Gastroesophageal sphincter (tissue), 4 donors: ENCODE measurements at regions not wholly inside any gene's neighbourhood (a gene's known extent, or its start where the extent isn't known, plus 50 kb on each side); places are given as distances from the start of the nearest gene placed in this dataset.

ENCODE experiments used
- ATAC-seq: fragments of 150-250 bp; one replicate; pipeline ENCODE4 v1.9.1; 2016; ENCODE audit warnings: mild to moderate bottlenecking, moderate library complexity
- H3K27ac ChIP-seq, 4 donors: fragments of 200-600 bp; sonication (generic) in 3 of 4; 1 replicate in 3 of 4; 2 replicates in 1 of 4; pipeline ENCODE4 v1.5.1; 2016 to 2019
- H3K27me3 ChIP-seq: fragments of 200-600 bp; sonication (generic); one replicate; pipeline ENCODE4 v1.5.1; 2019
- H3K36me3 ChIP-seq, 2 donors: fragments of 200-600 bp; sonication (generic); one replicate each; pipeline ENCODE4 v1.5.1; 2019; ENCODE audit warnings: control low read depth in 1 of 2
- H3K4me1 ChIP-seq, 3 donors: fragments of 200-600 bp; sonication (generic); 1 replicate in 2 of 3; 2 replicates in 1 of 3; pipeline ENCODE4 v1.5.1; 2016 to 2019; ENCODE audit warnings: control low read depth in 2 of 3
- H3K4me3 ChIP-seq, 2 donors: fragments of 200-600 bp; sonication (generic); one replicate each; pipeline ENCODE4 v1.5.1; 2019; ENCODE audit warnings: mild to moderate bottlenecking in 1 of 2, moderate library complexity in 1 of 2
- H3K9me3 ChIP-seq, 3 donors: fragments of 200-600 bp; sonication (generic); one replicate each; pipeline ENCODE4 v1.5.1; 2017 to 2019; ENCODE audit warnings: control low read depth in 2 of 3
- EP300 ChIP-seq: sonication (generic); formaldehyde crosslinking; IDR thresholded peaks from one replicate; pipeline ENCODE4 v1.6.1; 2017; ENCODE audit warnings: antibody characterized with exemption, mild to moderate bottlenecking
- POLR2A ChIP-seq, 2 donors: fragments of 450-650 bp; IDR thresholded peaks; one replicate each; pipeline ENCODE4 v1.6.1; 2017; ENCODE audit warnings: antibody characterized with exemption in 2 of 2, mild to moderate bottlenecking in 2 of 2, moderate library complexity in 1 of 2
- POLR2AphosphoS5 ChIP-seq: sonication (generic); formaldehyde crosslinking; IDR thresholded peaks from one replicate; pipeline ENCODE4 v1.6.1; 2017; ENCODE audit warnings: antibody characterized with exemption
- WGBS, 2 donors: methylation state at CpG; one replicate each; pipeline ENCODE4 v1.1.5; 2018; ENCODE audit warnings: low coverage in 1 of 2; 5-methylcytosine and 5-hydroxymethylcytosine counted together
- TF ChIP-seq, protein P1 (sequence below), 4 experiments: fragments of 200-600 bp in 2 of 4; fragments of 450-650 bp in 2 of 4; sonication (generic) in 1 of 4; IDR thresholded peaks; one replicate each; pipeline ENCODE4 v1.5.1; 2017 to 2019; ENCODE audit warnings: antibody characterized with exemption in 4 of 4, mild to moderate bottlenecking in 2 of 4, moderate library complexity in 2 of 4

- ATAC-seq: no peak
- no peak overlapping the region for H3K4me3 ChIP-seq
Observed at GRCh38 chr7:73976761-73977618, 51.0 kb upstream of the ELN start.

DNA sequence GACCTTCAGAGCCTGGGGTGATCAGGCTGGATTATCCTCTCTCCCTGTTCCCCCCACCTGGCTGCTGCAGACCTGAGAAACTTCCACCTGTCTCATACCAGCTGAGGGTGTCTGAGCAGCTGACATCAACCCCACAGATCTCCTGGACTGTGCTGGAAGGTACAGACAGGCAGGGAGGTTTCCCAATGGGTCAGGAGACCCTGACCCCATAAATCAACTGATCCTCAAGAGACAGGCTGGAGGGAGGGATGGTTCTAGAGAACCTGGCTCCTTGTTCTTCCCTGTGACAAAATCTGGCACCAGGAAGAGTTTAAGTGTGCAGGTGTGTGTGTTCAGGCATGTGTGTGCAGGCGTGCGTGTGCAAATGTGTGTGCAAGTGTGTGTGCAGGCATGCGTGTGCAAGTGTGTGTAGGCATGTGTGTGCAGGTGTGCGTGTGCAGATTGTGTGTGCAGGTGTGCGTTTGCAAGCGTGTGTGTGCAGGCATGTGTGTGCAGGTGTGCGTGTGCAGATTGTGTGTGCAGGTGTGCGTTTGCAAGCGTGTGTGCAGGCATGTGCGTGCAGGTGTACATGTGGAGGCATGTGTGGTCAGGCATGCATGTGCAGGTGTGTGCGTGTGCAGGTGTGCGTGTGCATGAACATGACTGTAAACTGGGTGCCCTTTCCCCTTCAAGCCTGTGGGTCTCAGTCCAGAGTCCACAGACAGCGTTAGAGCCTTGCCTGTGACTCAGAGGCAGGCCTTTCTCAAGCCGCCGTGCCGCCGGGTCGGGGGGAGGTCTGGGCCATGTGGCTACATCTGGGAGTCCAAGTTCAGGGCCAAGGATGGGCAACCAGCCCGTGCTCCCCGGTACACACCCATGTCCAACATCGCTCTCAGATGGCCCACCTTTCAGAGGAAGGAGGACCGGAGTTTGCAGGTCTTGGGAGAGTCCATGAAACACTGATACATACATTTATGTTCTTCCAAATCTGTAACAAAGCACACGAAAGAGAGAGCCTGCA is 50.1 kb upstream of the ELN start:
- no peak for ATAC-seq
- Histone ChIP-seq H3K4me3 (no peak overlapping the region), H3K27ac (no peak overlapping the region), H3K36me3 (no peaks in the 10 kb centered on the region), H3K4me1 (peaks cover 0 to 61% (median 10%) of the 10 kb centered on the region in 3 donors), H3K9me3 (no peaks in the 10 kb centered on the region), H3K27me3 (no peaks in the 10 kb centered on the region)
- TF ChIP-seq POLR2AphosphoS5 (no peak), EP300 (no peak), POLR2A (IDR thresholded peaks at IDR 0.05) (no peak)
- TF ChIP-seq, protein P1, sequence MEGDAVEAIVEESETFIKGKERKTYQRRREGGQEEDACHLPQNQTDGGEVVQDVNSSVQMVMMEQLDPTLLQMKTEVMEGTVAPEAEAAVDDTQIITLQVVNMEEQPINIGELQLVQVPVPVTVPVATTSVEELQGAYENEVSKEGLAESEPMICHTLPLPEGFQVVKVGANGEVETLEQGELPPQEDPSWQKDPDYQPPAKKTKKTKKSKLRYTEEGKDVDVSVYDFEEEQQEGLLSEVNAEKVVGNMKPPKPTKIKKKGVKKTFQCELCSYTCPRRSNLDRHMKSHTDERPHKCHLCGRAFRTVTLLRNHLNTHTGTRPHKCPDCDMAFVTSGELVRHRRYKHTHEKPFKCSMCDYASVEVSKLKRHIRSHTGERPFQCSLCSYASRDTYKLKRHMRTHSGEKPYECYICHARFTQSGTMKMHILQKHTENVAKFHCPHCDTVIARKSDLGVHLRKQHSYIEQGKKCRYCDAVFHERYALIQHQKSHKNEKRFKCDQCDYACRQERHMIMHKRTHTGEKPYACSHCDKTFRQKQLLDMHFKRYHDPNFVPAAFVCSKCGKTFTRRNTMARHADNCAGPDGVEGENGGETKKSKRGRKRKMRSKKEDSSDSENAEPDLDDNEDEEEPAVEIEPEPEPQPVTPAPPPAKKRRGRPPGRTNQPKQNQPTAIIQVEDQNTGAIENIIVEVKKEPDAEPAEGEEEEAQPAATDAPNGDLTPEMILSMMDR (IDR thresholded peaks at IDR 0.05): no peak
- WGBS, 2 donors: 84 to 88% methylated on average over 6 to 10 of the region's 23 CpGs

More at GRCh38 chr7:73976761-73977618, 51.0 kb upstream of the ELN start:
- Histone ChIP-seq H3K27ac (no peak overlapping the region), H3K27me3 (no peaks in the 10 kb centered on the region), H3K9me3 (no peaks in the 10 kb centered on the region), H3K4me1 (peaks cover 0 to 61% (median 10%) of the 10 kb centered on the region in 3 donors), H3K36me3 (no peaks in the 10 kb centered on the region)
- TF ChIP-seq POLR2A (IDR thresholded peaks at IDR 0.05) (no peak), POLR2AphosphoS5 (no peak), EP300 (no peak)
- TF ChIP-seq, protein P1 (IDR thresholded peaks at IDR 0.05): no peak
- 47 to 90% methylated on average over 3 to 4 of the region's 24 CpGs for WGBS, 2 donors
